PC-3 (cell line): ENCODE measurements at regions not wholly inside any gene's neighbourhood (a gene's known extent, or its start where the extent isn't known, plus 50 kb on each side); places are given as distances from the start of the nearest gene placed in this dataset.

ENCODE experiments used
- ATAC-seq: fragments of 200-7000 bp; cut with Tn5 transposase; 2 replicates; pipeline ENCODE4 v1.9.1; 2020; ENCODE audit warnings: mild to moderate bottlenecking, moderate library complexity
- BruUV-seq: library from RNA; stranded (reverse); fragments of 400-500 nt; replicated peaks from 2 replicates; lab custom pipeline; 2021; lab: Mats Ljungman, UMichigan
- CTCF ChIA-PET: fragments of 300-600 bp; sonication (Branson Sonifier 250); formaldehyde crosslinking; loops from one replicate; lab custom pipeline; 2022; ENCODE audit warnings: antibody characterized with exemption; lab: Charles Lee
- POLR2A ChIA-PET: fragments of 300-600 bp; sonication (Branson Sonifier 250); formaldehyde crosslinking; loops from one replicate; lab custom pipeline; 2022; ENCODE audit warnings: antibody characterized with exemption; ENCODE audit not compliant: unreplicated experiment; lab: Charles Lee
- DNase-seq: peaks from one replicate; pipeline ENCODE4 v3.0.0-alpha.2; 2015
- H2AFZ ChIP-seq: fragments of 300-600 bp; sonication (generic); 2 replicates; pipeline ENCODE4 v1.6.0; 2016; ENCODE audit warnings: antibody characterized with exemption, low read length
- H3F3A ChIP-seq: fragments of 300-600 bp; sonication (generic); one replicate; pipeline ENCODE4 v1.6.0; 2017; ENCODE audit warnings: antibody characterized with exemption, low read length, control low read depth, mild to moderate bottlenecking; ENCODE audit not compliant: unreplicated experiment
- H3K27ac ChIP-seq: fragments of 300-600 bp; sonication (generic); 2 replicates; pipeline ENCODE4 v1.5.1; 2016; ENCODE audit warnings: mild to moderate bottlenecking, low read length
- H3K27me3 ChIP-seq: fragments of 300-600 bp; sonication (generic); 2 replicates; pipeline ENCODE4 v1.6.1; 2016; ENCODE audit warnings: low read length, mixed read lengths
- H3K36me3 ChIP-seq: fragments of 300-600 bp; sonication (generic); 2 replicates; pipeline ENCODE4 v1.6.1; 2016; ENCODE audit warnings: low read depth, mixed run types, low read length, mixed read lengths
- H3K4me1 ChIP-seq: fragments of 300-600 bp; sonication (generic); 2 replicates; pipeline ENCODE4 v1.5.1; 2016; ENCODE audit warnings: low read length; ENCODE audit not compliant: insufficient read depth
- H3K4me2 ChIP-seq: fragments of 300-600 bp; sonication (generic); 2 replicates; pipeline ENCODE4 v1.6.0; 2016; ENCODE audit warnings: low read length
- H3K4me3 ChIP-seq: fragments of 300-600 bp; sonication (generic); 2 replicates; pipeline ENCODE4 v1.5.1; 2016; ENCODE audit warnings: mild to moderate bottlenecking, low read length, mixed read lengths
- H3K79me2 ChIP-seq: fragments of 300-600 bp; sonication (generic); 2 replicates; pipeline ENCODE4 v1.6.1; 2017; ENCODE audit warnings: low read length, mixed read lengths
- H3K9ac ChIP-seq: fragments of 300-600 bp; sonication (generic); 2 replicates; pipeline ENCODE4 v1.6.0; 2016; ENCODE audit warnings: mild to moderate bottlenecking, low read length
- H3K9me2 ChIP-seq: fragments of 300-600 bp; sonication (generic); replicated peaks from 2 replicates; pipeline ENCODE4 v1.6.1; 2016; ENCODE audit warnings: mixed run types, low read length, mixed read lengths
- H3K9me3 ChIP-seq: fragments of 300-600 bp; sonication (generic); 2 replicates; pipeline ENCODE4 v1.6.1; 2016; ENCODE audit warnings: low read length, mixed read lengths
- H4K20me1 ChIP-seq: fragments of 300-600 bp; sonication (generic); 2 replicates; pipeline ENCODE4 v1.6.1; 2016; ENCODE audit warnings: low read length, mixed read lengths
- EZH2 ChIP-seq: fragments of 300-600 bp; sonication (generic); IDR thresholded peaks from one replicate; pipeline ENCODE4 v1.6.1; 2017; ENCODE audit warnings: antibody characterized with exemption, mild to moderate bottlenecking, low read length; ENCODE audit not compliant: unreplicated experiment
- EZH2phosphoT487 ChIP-seq: fragments of 300-600 bp; sonication (generic); IDR thresholded peaks from 2 replicates; pipeline ENCODE4 v1.6.1; 2018; ENCODE audit warnings: mild to moderate bottlenecking, antibody characterized with exemption, low read length, borderline replicate concordance
- intact Hi-C: fragments of 100-400 bp; cut with micrococcal nuclease; formaldehyde crosslinking; loops from 2 replicates; pipeline ENCODE4 v1.9.0; 2023
- TF ChIP-seq, protein P1 (sequence below): fragments of 300-600 bp; sonication (generic); conservative IDR thresholded peaks from 2 replicates; pipeline ENCODE4 v1.5.1; 2017; ENCODE audit warnings: antibody characterized with exemption, low read depth, mild to moderate bottlenecking, low read length

DNA sequence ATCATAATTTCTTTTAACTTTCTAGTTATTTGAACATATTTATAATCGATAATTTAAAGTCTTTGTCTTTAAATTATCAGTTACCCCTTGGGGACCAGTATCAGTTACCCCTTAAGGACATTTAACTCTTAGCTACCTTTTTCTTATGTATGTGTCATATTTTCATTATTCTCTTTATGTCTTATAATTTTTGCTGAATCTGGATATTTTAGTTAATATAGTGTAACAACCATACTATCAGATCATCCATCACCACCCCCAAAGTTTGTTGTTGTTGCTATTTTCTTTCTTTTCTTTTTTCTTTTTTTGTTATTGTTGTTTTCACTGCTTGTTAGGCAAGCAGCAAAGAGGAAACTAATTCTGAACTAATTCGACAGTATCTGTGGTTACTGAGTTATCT, 57.0 kb upstream of the TNFSF18 start:
- BruUV-seq = no TSS peak
- CTCF ChIA-PET = no interaction called here
- H3K36me3 ChIP-seq = peaks cover 8% of the 10 kb centered on the region; the same call in 1 of the 2 replicates

DNA sequence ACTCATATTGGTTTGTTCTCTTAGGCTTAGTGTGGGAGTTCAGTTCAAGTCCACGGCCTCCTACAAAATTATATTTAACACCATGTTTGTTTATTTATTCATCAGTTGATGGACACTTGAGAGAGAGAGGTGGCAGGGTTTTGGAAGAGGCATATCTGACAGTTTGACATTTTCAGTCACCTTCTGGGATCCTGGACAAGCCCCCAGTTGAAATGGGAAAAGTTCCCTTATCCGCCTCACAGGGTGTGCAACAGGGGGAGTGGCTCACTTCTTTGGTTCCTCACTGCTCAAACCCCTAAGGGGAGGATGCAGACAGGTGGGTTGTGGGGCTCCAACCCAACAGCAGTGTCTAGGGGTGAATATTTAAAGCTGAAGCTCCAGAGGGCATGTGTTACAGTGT, 52.3 kb upstream of the TNFSF18 start:
- H3K4me2 ChIP-seq = no peak overlapping the region
- POLR2A ChIA-PET = no interaction called here
- H3K9me3 ChIP-seq = peaks cover 5% of the 10 kb centered on the region
- CTCF ChIA-PET = no interaction called here
- no peak overlapping the region for H3K4me3 ChIP-seq
- no peaks in the 10 kb centered on the region for H3F3A ChIP-seq
- H2AFZ ChIP-seq = no peak overlapping the region
- intact Hi-C loops = no loop called here
- no peak overlapping the region for H3K9ac ChIP-seq
- no TSS peak for BruUV-seq
- no peaks in the 10 kb centered on the region for H3K27me3 ChIP-seq
- no peak for ATAC-seq
- no peak for DNase-seq
- no peaks in the 10 kb centered on the region for H3K9me2 ChIP-seq
- TF ChIP-seq, protein P1, sequence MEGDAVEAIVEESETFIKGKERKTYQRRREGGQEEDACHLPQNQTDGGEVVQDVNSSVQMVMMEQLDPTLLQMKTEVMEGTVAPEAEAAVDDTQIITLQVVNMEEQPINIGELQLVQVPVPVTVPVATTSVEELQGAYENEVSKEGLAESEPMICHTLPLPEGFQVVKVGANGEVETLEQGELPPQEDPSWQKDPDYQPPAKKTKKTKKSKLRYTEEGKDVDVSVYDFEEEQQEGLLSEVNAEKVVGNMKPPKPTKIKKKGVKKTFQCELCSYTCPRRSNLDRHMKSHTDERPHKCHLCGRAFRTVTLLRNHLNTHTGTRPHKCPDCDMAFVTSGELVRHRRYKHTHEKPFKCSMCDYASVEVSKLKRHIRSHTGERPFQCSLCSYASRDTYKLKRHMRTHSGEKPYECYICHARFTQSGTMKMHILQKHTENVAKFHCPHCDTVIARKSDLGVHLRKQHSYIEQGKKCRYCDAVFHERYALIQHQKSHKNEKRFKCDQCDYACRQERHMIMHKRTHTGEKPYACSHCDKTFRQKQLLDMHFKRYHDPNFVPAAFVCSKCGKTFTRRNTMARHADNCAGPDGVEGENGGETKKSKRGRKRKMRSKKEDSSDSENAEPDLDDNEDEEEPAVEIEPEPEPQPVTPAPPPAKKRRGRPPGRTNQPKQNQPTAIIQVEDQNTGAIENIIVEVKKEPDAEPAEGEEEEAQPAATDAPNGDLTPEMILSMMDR = no peak
- TF ChIP-seq EZH2 (no peak), EZH2phosphoT487 (no peak)
- H4K20me1 ChIP-seq = no peaks in the 10 kb centered on the region
- peaks cover 2% of the 10 kb centered on the region; the same call in 1 of the 2 replicates for H3K36me3 ChIP-seq
- 0 out of 2 replicates have a peak, but pooled peaks cover 4% of the 10 kb centered on the region for H3K4me1 ChIP-seq
- H3K27ac ChIP-seq = no peak overlapping the region
- no peaks in the 10 kb centered on the region for H3K79me2 ChIP-seq

More for the DNA sequence above, 57.0 kb upstream of the TNFSF18 start:
- Histone ChIP-seq H4K20me1 (no peaks in the 10 kb centered on the region), H3K4me1 (peaks cover 6% of the 10 kb centered on the region), H3K27ac (no peak overlapping the region), H3K9me3 (peaks cover 13% of the 10 kb centered on the region), H3K4me2 (no peak overlapping the region), H3K79me2 (no peaks in the 10 kb centered on the region), H3F3A (no peaks in the 10 kb centered on the region), H3K9ac (no peak overlapping the region), H3K27me3 (no peaks in the 10 kb centered on the region), H2AFZ (no peak overlapping the region), H3K4me3 (no peak overlapping the region; the same call in 1 of the 2 replicates), H3K9me2 (0 out of 2 replicates have a peak, but pooled peaks cover 4% of the 10 kb centered on the region)
- no peak for DNase-seq
- no peak for ATAC-seq
- POLR2A ChIA-PET = interaction anchor here (0.8 kb wide), 1 partner anchor 9 kb away, joined by 18 read pairs; no protein-coding TSS in a partner anchor
- TF ChIP-seq, protein P1 = no peak
- intact Hi-C loops = no loop called here

DNA sequence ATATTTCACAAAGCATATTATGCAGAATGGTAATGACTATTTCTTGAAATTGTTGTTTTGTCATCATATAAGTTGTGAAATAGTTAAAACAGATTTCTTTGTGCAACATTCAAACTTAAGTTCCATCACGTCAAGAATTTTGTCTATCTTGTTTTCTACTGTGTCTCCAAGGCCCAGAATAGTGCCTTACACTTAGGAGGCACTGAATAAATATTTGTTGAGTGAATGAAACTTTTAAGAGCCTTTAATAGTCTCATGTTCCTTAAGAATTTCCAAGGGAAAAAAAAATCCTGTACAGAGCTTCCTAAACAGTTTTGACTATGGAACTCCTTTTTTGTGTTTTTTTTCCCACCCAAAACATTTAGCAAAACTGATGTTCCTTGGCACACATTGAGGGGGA, 50.8 kb upstream of the TNFSF18 start:
- Histone ChIP-seq H3K79me2 (no peaks in the 10 kb centered on the region), H3K27me3 (no peaks in the 10 kb centered on the region), H3F3A (no peaks in the 10 kb centered on the region), H3K36me3 (no peaks in the 10 kb centered on the region), H4K20me1 (no peaks in the 10 kb centered on the region), H3K4me1 (peaks cover 10% of the 10 kb centered on the region), H3K4me2 (no peak overlapping the region), H3K9me3 (no peaks in the 10 kb centered on the region), H3K27ac (no peak overlapping the region), H2AFZ (no peak overlapping the region), H3K9ac (no peak overlapping the region), H3K9me2 (no peaks in the 10 kb centered on the region), H3K4me3 (no peak overlapping the region)
- intact Hi-C loops = no loop called here
- CTCF ChIA-PET = interaction anchor here (0.6 kb wide), 2 partner anchors 98 to 215 kb away, joined by 3 to 5 read pairs; no protein-coding TSS in a partner anchor
- peak; percentile 85 for ATAC-seq
- POLR2A ChIA-PET = interaction anchor here (0.6 kb wide), 1 partner anchor 205 kb away, joined by 7 read pairs; no protein-coding TSS in a partner anchor
- BruUV-seq = no TSS peak
- DNase-seq = peak; percentile 45
- TF ChIP-seq EZH2phosphoT487 (no peak), EZH2 (no peak)
- TF ChIP-seq, protein P1 = no peak
